Activated naive CD8-positive, alpha-beta T cell treated with anti-CD3 and anti-CD28 coated beads, Interleukin-2, amount 50 U/mL, for 24 hours (primary cell): ENCODE measurements at regions not wholly inside any gene's neighbourhood (a gene's known extent, or its start where the extent isn't known, plus 50 kb on each side); places are given as distances from the start of the nearest gene placed in this dataset.
"Not testable (repeated sequence)": the region's sequence is repeated elsewhere in the genome, so short reads cannot be mapped to it uniquely, and the experiment has no call there.

Source experiments
- ATAC-seq: fragments of 150-1000 bp; cut with Tn5 transposase; one replicate; pipeline ENCODE4 v1.10.0; 2021
- DNase-seq: peaks from one replicate; pipeline ENCODE4 v3.0.0; 2021
- H3K27ac Mint-ChIP-seq: one replicate; pipeline ENCODE4 v1.8.0; 2021; ENCODE audit warnings: mild to moderate bottlenecking, mixed read lengths
- H3K27me3 Mint-ChIP-seq: one replicate; pipeline ENCODE4 v1.8.0; 2021; ENCODE audit warnings: mixed read lengths
- H3K36me3 Mint-ChIP-seq: one replicate; pipeline ENCODE4 v1.8.0; 2021; ENCODE audit warnings: low read depth, mixed read lengths
- H3K4me1 Mint-ChIP-seq: one replicate; pipeline ENCODE4 v1.8.0; 2021; ENCODE audit warnings: mixed read lengths
- H3K4me3 Mint-ChIP-seq: one replicate; pipeline ENCODE4 v1.8.0; 2021; ENCODE audit warnings: mild to moderate bottlenecking, moderate library complexity, mixed read lengths
- H3K9me3 Mint-ChIP-seq: one replicate; pipeline ENCODE4 v1.8.0; 2021; ENCODE audit warnings: mixed read lengths

GRCh38 chr7:94300176-94300835 is 94.4 kb upstream of the COL1A2 start:
- Mint-ChIP-seq H3K27ac (no peak overlapping the region), H3K27me3 (peaks cover 4% of the 10 kb centered on the region), H3K4me1 (no peaks in the 10 kb centered on the region), H3K36me3 (no peaks in the 10 kb centered on the region), H3K4me3 (no peak overlapping the region), H3K9me3 (peaks cover 6% of the 10 kb centered on the region)
- DNase-seq: no peak
- ATAC-seq: no peak

GRCh38 chr7:94301024-94301586 is 93.6 kb upstream of the COL1A2 start:
- no peak for DNase-seq
- Mint-ChIP-seq H3K36me3 (no peaks in the 10 kb centered on the region), H3K4me1 (no peaks in the 10 kb centered on the region), H3K27ac (no peak overlapping the region), H3K27me3 (peaks cover 4% of the 10 kb centered on the region), H3K9me3 (peaks cover 6% of the 10 kb centered on the region), H3K4me3 (no peak overlapping the region)
- ATAC-seq: no peak

GRCh38 chr7:94303118-94303517 is 91.6 kb upstream of the COL1A2 start:
- H3K4me3 Mint-ChIP-seq: no peak overlapping the region
- H3K9me3 Mint-ChIP-seq: peaks cover 6% of the 10 kb centered on the region
- DNase-seq (no peak), ATAC-seq (no peak)
- H3K27ac Mint-ChIP-seq: no peak overlapping the region
- no peaks in the 10 kb centered on the region for H3K4me1 Mint-ChIP-seq
- H3K36me3 Mint-ChIP-seq: no peaks in the 10 kb centered on the region
- peaks cover 4% of the 10 kb centered on the region for H3K27me3 Mint-ChIP-seq

GRCh38 chr7:94303695-94304094 is 91.0 kb upstream of the COL1A2 start:
- no peak for DNase-seq
- Mint-ChIP-seq H3K4me1 (no peaks in the 10 kb centered on the region), H3K27me3 (peaks cover 2% of the 10 kb centered on the region), H3K27ac (no peak overlapping the region), H3K4me3 (no peak overlapping the region), H3K36me3 (no peaks in the 10 kb centered on the region), H3K9me3 (peaks cover 6% of the 10 kb centered on the region)
- no peak for ATAC-seq

GRCh38 chr7:94304878-94305277 is 89.8 kb upstream of the COL1A2 start:
- peaks cover 11% of the 10 kb centered on the region for H3K9me3 Mint-ChIP-seq
- H3K27ac Mint-ChIP-seq: no peak overlapping the region
- no peaks in the 10 kb centered on the region for H3K36me3 Mint-ChIP-seq

GRCh38 chr7:94305836-94306235 is 88.9 kb upstream of the COL1A2 start:
- DNase-seq: no peak
- no peak overlapping the region for H3K4me3 Mint-ChIP-seq
- no peaks in the 10 kb centered on the region for H3K36me3 Mint-ChIP-seq
- H3K9me3 Mint-ChIP-seq: peaks cover 11% of the 10 kb centered on the region
- H3K27ac Mint-ChIP-seq: no peak overlapping the region
- no peaks in the 10 kb centered on the region for H3K4me1 Mint-ChIP-seq
- no peak for ATAC-seq
- H3K27me3 Mint-ChIP-seq: peaks cover 6% of the 10 kb centered on the region

More at GRCh38 chr7:94304878-94305277, 89.8 kb upstream of the COL1A2 start:
- Mint-ChIP-seq H3K27me3 (peaks cover 6% of the 10 kb centered on the region), H3K4me1 (no peaks in the 10 kb centered on the region), H3K4me3 (no peak overlapping the region)
- DNase-seq (no peak), ATAC-seq (peak; percentile 36)

GRCh38 chr7:94307399-94308048 is 87.2 kb upstream of the COL1A2 start:
- Mint-ChIP-seq H3K27me3 (peaks cover 6% of the 10 kb centered on the region), H3K27ac (no peak overlapping the region), H3K4me3 (no peak overlapping the region), H3K9me3 (peaks cover 11% of the 10 kb centered on the region), H3K4me1 (no peaks in the 10 kb centered on the region), H3K36me3 (no peaks in the 10 kb centered on the region)
- DNase-seq (no peak), ATAC-seq (no peak)

- Mint-ChIP-seq H3K27me3 (peaks cover 6% of the 10 kb centered on the region), H3K4me1 (no peaks in the 10 kb centered on the region), H3K36me3 (no peaks in the 10 kb centered on the region), H3K9me3 (peaks cover 5% of the 10 kb centered on the region), H3K27ac (no peak overlapping the region), H3K4me3 (no peak overlapping the region)
- no peak for ATAC-seq
- DNase-seq: no peak
Measured at GRCh38 chr7:94311515-94311914, 83.2 kb upstream of the COL1A2 start.

- no peak overlapping the region for H3K27ac Mint-ChIP-seq
- no peak for DNase-seq
Measured at GRCh38 chr7:94313926-94314325, 80.8 kb upstream of the COL1A2 start.

GRCh38 chr7:94314413-94315410 is 80.0 kb upstream of the COL1A2 start:
- Mint-ChIP-seq H3K4me3 (no peak overlapping the region), H3K4me1 (no peaks in the 10 kb centered on the region), H3K27me3 (peaks cover 3% of the 10 kb centered on the region), H3K36me3 (no peaks in the 10 kb centered on the region), H3K27ac (no peak overlapping the region), H3K9me3 (peaks cover 13% of the 10 kb centered on the region)
- ATAC-seq (no peak), DNase-seq (no peak)

More at GRCh38 chr7:94313926-94314325, 80.8 kb upstream of the COL1A2 start:
- Mint-ChIP-seq H3K4me1 (no peaks in the 10 kb centered on the region), H3K27me3 (peaks cover 6% of the 10 kb centered on the region), H3K36me3 (no peaks in the 10 kb centered on the region), H3K4me3 (no peak overlapping the region), H3K9me3 (peaks cover 12% of the 10 kb centered on the region)
- ATAC-seq: no peak

GRCh38 chr7:94321138-94321537 is 73.6 kb upstream of the COL1A2 start:
- ATAC-seq, H3K27ac Mint-ChIP-seq, H3K27me3 Mint-ChIP-seq, H3K4me1 Mint-ChIP-seq, DNase-seq, H3K36me3 Mint-ChIP-seq, H3K4me3 Mint-ChIP-seq: not testable (repeated sequence)
- H3K9me3 Mint-ChIP-seq: peaks cover 28% of the 10 kb centered on the region

- peaks cover 21% of the 10 kb centered on the region for H3K9me3 Mint-ChIP-seq
- no peak for ATAC-seq
Measured at GRCh38 chr7:94323844-94324243, 70.9 kb upstream of the COL1A2 start.

GRCh38 chr7:94324380-94325121 is 70.1 kb upstream of the COL1A2 start:
- no peaks in the 10 kb centered on the region for H3K36me3 Mint-ChIP-seq
- no peak for ATAC-seq

More at GRCh38 chr7:94323844-94324243, 70.9 kb upstream of the COL1A2 start:
- no peaks in the 10 kb centered on the region for H3K4me1 Mint-ChIP-seq
- no peak overlapping the region for H3K4me3 Mint-ChIP-seq
- no peaks in the 10 kb centered on the region for H3K27me3 Mint-ChIP-seq
- DNase-seq: no peak
- no peaks in the 10 kb centered on the region for H3K36me3 Mint-ChIP-seq
- H3K27ac Mint-ChIP-seq: no peak overlapping the region

GRCh38 chr7:94325122-94325475 is 69.6 kb upstream of the COL1A2 start:
- no peak for DNase-seq
- Mint-ChIP-seq H3K4me1 (no peaks in the 10 kb centered on the region), H3K27ac (no peak overlapping the region), H3K4me3 (no peak overlapping the region), H3K27me3 (no peaks in the 10 kb centered on the region), H3K9me3 (peaks cover 16% of the 10 kb centered on the region), H3K36me3 (no peaks in the 10 kb centered on the region)
- ATAC-seq: no peak

More at GRCh38 chr7:94324380-94325121, 70.1 kb upstream of the COL1A2 start:
- DNase-seq: no peak
- H3K27me3 Mint-ChIP-seq: no peaks in the 10 kb centered on the region
- no peak overlapping the region for H3K4me3 Mint-ChIP-seq
- no peak overlapping the region for H3K27ac Mint-ChIP-seq
- peaks cover 16% of the 10 kb centered on the region for H3K9me3 Mint-ChIP-seq
- H3K4me1 Mint-ChIP-seq: no peaks in the 10 kb centered on the region
